ENCODE measurements at regions not wholly inside any gene's neighbourhood (a gene's known extent, or its start where the extent isn't known, plus 50 kb on each side); places are given as distances from the start of the nearest gene placed in this dataset.
"Not testable (repeated sequence)": the region's sequence is repeated elsewhere in the genome, so short reads cannot be mapped to it uniquely, and the experiment has no call there.

GRCh38 chr13:67481445-67481844 is 251.3 kb upstream of the PCDH9 start:
- TF ChIP-seq, protein P1, sequence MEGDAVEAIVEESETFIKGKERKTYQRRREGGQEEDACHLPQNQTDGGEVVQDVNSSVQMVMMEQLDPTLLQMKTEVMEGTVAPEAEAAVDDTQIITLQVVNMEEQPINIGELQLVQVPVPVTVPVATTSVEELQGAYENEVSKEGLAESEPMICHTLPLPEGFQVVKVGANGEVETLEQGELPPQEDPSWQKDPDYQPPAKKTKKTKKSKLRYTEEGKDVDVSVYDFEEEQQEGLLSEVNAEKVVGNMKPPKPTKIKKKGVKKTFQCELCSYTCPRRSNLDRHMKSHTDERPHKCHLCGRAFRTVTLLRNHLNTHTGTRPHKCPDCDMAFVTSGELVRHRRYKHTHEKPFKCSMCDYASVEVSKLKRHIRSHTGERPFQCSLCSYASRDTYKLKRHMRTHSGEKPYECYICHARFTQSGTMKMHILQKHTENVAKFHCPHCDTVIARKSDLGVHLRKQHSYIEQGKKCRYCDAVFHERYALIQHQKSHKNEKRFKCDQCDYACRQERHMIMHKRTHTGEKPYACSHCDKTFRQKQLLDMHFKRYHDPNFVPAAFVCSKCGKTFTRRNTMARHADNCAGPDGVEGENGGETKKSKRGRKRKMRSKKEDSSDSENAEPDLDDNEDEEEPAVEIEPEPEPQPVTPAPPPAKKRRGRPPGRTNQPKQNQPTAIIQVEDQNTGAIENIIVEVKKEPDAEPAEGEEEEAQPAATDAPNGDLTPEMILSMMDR (IDR thresholded peaks at IDR 0.05; ENCODE audit: low read depth, low read length) = no peak
- no peak overlapping the region for H3K4me3 ChIP-seq (ENCODE audit: low read depth, low read length)

- no peak overlapping the region for H3K4me3 ChIP-seq (ENCODE audit: low read depth, low read length)
- TF ChIP-seq, protein P1 (IDR thresholded peaks at IDR 0.05; ENCODE audit: low read depth, low read length) = no peak
Measured at GRCh38 chr13:67474115-67474514, 244.0 kb upstream of the PCDH9 start.

GRCh38 chr13:67469623-67470022 is 239.5 kb upstream of the PCDH9 start:
- TF ChIP-seq, protein P1 (IDR thresholded peaks at IDR 0.05; ENCODE audit: low read depth, low read length) = no peak
- H3K4me3 ChIP-seq (ENCODE audit: low read depth, low read length) = no peak overlapping the region

DNA sequence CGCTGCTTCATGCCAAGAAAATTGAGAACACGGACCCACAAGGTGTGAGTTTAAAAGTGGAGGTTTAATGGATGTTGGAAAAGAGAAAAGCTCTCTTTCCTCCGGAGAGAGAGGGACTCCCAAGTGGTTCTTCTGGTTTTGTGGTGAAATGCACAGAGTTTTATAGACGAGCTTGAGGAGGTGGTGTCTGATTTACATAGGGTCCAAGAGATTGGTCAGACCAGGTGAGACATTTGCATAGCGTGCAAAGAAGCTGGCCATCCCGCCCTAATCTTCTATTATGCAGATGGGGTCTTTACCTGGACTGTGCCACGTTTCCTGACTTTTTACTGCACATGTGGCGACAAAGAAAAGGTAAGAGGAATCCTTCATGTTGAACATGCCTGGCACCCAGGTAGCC is 236.4 kb upstream of the PCDH9 start:
- H3K4me3 ChIP-seq (ENCODE audit: low read depth, low read length) = no peak overlapping the region
- TF ChIP-seq, protein P1 (IDR thresholded peaks at IDR 0.05; ENCODE audit: low read depth, low read length) = no peak

DNA sequence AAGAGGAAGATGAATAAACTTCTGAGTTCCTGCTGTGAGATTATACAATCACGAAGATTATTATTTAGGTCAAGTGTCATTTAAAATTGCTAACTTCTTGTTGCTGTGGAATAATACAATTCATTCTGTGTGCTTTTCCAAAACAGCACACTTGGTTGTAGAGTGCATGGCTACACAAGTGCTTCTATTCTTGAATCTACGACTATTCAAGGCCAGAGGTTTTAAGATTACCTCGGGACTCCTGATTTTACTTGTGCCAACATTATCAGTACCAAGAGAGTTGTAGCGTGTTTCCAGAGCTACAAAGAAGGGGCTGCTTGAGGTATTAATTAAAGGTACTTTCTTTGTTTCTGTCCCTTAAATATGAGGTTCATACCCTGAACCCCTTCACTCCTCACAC is 234.0 kb upstream of the PCDH9 start:
- TF ChIP-seq, protein P1 (IDR thresholded peaks at IDR 0.05; ENCODE audit: low read depth, low read length) = no peak
- no peak overlapping the region for H3K4me3 ChIP-seq (ENCODE audit: low read depth, low read length)

DNA sequence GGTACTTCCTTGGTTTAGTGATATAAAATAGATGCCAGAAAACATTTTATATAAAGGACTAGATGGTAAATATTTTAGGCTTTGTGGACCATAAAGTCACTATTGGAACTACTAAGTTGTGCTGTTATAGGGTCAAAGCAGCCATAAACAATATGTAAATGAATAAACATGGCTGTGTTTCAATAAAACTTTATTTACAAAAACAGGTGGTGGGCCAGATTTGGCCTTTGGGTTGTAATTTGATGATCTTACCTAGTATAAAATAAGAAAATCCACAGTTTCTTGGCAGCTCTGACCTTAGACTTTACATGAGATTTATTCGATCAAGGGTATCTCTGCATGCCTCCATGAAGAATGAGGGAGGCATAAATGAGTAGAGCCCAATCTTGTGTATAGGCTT is 232.0 kb upstream of the PCDH9 start:
- TF ChIP-seq, protein P1 (IDR thresholded peaks at IDR 0.05; ENCODE audit: low read depth, low read length) = no peak
- no peak overlapping the region for H3K4me3 ChIP-seq (ENCODE audit: low read depth, low read length)

DNA sequence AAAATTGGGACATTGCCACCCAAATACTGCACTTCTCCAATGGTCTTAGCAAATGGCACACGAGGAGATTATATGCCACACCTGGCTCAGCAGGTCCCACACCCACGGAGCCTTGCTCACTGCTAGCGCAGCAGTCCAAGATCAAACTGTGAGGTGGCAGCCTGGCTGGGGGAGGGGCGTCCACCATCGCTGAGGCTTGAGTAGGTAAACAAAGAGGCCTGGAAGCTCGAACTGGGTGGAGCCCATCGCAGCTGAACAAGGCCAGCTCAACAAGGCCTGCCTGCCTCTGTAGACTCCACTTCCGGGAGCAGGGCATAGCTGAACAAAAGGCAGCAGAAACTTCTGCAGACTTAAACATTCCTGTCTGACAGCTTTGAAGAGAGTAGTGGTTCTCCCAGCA is 222.4 kb upstream of the PCDH9 start:
- H3K4me3 ChIP-seq (ENCODE audit: low read depth, low read length) = not testable (repeated sequence)

DNA sequence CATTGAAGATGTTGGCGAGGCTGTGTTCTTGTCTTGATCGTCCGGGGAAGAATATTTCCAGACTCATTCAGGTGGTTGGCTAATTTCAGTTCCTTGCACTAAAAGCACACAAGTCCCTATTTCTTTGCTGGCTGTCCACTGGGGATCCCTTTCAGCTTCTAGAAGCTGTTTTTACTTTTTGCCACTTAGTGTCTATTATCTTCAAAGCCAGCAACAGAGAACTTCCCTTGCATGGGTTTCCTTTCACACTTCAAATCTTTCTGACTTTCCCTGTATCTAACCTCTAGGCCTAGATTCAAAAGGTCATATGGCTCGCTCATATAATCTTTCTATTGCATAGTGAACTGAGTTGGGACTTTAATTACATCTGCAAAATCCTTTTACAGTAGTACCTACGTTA is 215.3 kb upstream of the PCDH9 start:
- no peak overlapping the region for H3K4me3 ChIP-seq (ENCODE audit: low read depth, low read length)
- TF ChIP-seq, protein P1 (IDR thresholded peaks at IDR 0.05; ENCODE audit: low read depth, low read length) = no peak

Measured in WI38 (cell line).